Adrenal gland (tissue), 9 donors: ENCODE measurements at regions not wholly inside any gene's neighbourhood (a gene's known extent, or its start where the extent isn't known, plus 50 kb on each side); places are given as distances from the start of the nearest gene placed in this dataset.

Experiments used
- DNase-seq, 7 donors: peaks; one replicate each; pipeline ENCODE4 v3.0.0-alpha.2; 2019 to 2020
- H3K27ac ChIP-seq, 5 donors: fragments of 200-600 bp; sonication (generic) in 4 of 5; 1 replicate in 3 of 5; 2 replicates in 2 of 5; pipeline versions ENCODE4 v1.5.1 to v1.8.0; 2016 to 2020; ENCODE audit warnings: mild to moderate bottlenecking in 1 of 5
- H3K27me3 ChIP-seq: fragments of 200-600 bp; 2 replicates; pipeline ENCODE4 v1.8.0; 2021
- H3K36me3 ChIP-seq, 2 donors: fragments of 200-600 bp; replicated peaks in 1 of 2; 1 replicate in 1 of 2; 2 replicates in 1 of 2; pipeline versions ENCODE4 v1.5.1 to v1.8.0; 2018 to 2022
- H3K4me1 ChIP-seq, 2 donors: fragments of 200-600 bp; replicated peaks in 1 of 2; 1 replicate in 1 of 2; 2 replicates in 1 of 2; pipeline versions ENCODE4 v1.5.1 to v1.8.0; 2018 to 2021
- H3K4me3 ChIP-seq, 4 donors: fragments of 200-600 bp; sonication (generic) in 3 of 4; one replicate each; pipeline ENCODE4 v1.5.1; 2016 to 2018
- H3K9me3 ChIP-seq, 3 donors: fragments of 200-600 bp; sonication (generic) in 1 of 3; replicated peaks in 1 of 3; 1 replicate in 2 of 3; 2 replicates in 1 of 3; pipeline versions ENCODE4 v1.5.1 to v1.8.0; 2016 to 2021
- CTCF ChIP-seq, 6 experiments: fragments of 450-650 bp in 4 of 6; fragments of 200-600 bp in 2 of 6; sonication (generic) in 1 of 6; IDR thresholded peaks; 1 replicate in 5 of 6; 2 replicates in 1 of 6; pipeline versions ENCODE4 v1.5.1 to v1.8.0; 2016 to 2021; ENCODE audit warnings: antibody characterized with exemption in 6 of 6, mild to moderate bottlenecking in 2 of 6, moderate library complexity in 1 of 6
- POLR2A ChIP-seq, 2 donors: fragments of 450-650 bp; IDR thresholded peaks; one replicate each; pipeline ENCODE4 v1.6.1; 2017; ENCODE audit warnings: antibody characterized with exemption in 2 of 2, mild to moderate bottlenecking in 2 of 2, moderate library complexity in 1 of 2
- WGBS, 4 donors: extraction: QIAGEN DNeasy Blood & Tissue Kit in 2 of 4; methylation state at CpG; one replicate each; pipeline versions ENCODE4 v1.1.5 to v1.1.7; 2013 to 2017; 5-methylcytosine and 5-hydroxymethylcytosine counted together
- intact Hi-C, 2 donors: fragments of 100-400 bp; cut with DNase I; formaldehyde crosslinking; loops; one replicate each; pipeline versions ENCODE4 v1.14.1 to v1.15.0; 2022 to 2023
- donor health status: healthy with polysubstance abuse.
- donor health status: Bipolar disorder and iron deficiency.
- donor health status: DM: yes; HTN: yes; CAD: no.
- donor health status: DM: no; HTN: no; CAD: no.
- donor health status: DM: no; HTN: no; CAD: no.

- intact Hi-C loops = no loop called here
- no peak for DNase-seq
Measured at GRCh38 chr10:130480491-130480890, 344.3 kb downstream of the GLRX3 start.

GRCh38 chr10:130481076-130481930 is 345.1 kb downstream of the GLRX3 start:
- Histone ChIP-seq H3K4me1 (no peaks in the 10 kb centered on the region), H3K27ac (no peak overlapping the region), H3K9me3 (no peaks in the 10 kb centered on the region), H3K4me3 (no peak overlapping the region), H3K36me3 (no peaks in the 10 kb centered on the region), H3K27me3 (no peaks in the 10 kb centered on the region)
- TF ChIP-seq POLR2A (IDR thresholded peaks at IDR 0.05) (no peak), CTCF (IDR thresholded peaks at IDR 0.05) (no peak)
- DNase-seq = no peak
- WGBS, 4 donors = 62 to 75% (median 72%) methylated on average over 7 to 18 of the region's 18 CpGs
- intact Hi-C loops = no loop called here

More at GRCh38 chr10:130480491-130480890, 344.3 kb downstream of the GLRX3 start:
- no peaks in the 10 kb centered on the region for H3K36me3 ChIP-seq
- TF ChIP-seq CTCF (IDR thresholded peaks at IDR 0.05) = no peak
- no peak for TF ChIP-seq POLR2A (IDR thresholded peaks at IDR 0.05)
- no peaks in the 10 kb centered on the region for H3K27me3 ChIP-seq
- H3K4me3 ChIP-seq = no peak overlapping the region
- no peaks in the 10 kb centered on the region for H3K4me1 ChIP-seq
- H3K9me3 ChIP-seq = no peaks in the 10 kb centered on the region
- WGBS, 4 donors = 84 to 93% (median 85%) methylated on average over 14 to 16 of the region's 16 CpGs
- H3K27ac ChIP-seq = no peak overlapping the region

DNA sequence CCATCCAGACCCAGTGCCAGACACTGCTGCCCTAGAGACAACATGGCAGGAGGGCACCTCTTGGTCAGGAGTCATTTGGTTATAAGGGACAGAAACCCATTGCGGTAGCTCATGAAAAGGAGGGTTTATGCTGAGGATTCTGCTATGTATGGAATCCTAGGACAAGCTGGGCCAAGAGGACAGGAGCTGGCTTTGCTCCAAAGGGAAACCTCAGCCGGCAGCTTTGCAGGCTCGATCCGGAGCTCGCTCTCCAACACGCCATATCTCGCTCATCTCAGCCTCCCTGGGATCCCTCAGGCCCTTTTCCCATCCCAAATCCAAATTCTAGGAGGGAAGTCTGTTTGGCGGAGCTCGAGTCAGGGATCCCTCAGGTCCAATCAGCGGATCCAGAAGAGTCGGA is 345.7 kb downstream of the GLRX3 start:
- 74 to 84% (median 77%) methylated on average over 10 to 11 of the region's 11 CpGs for WGBS, 4 donors
- Histone ChIP-seq H3K27me3 (no peaks in the 10 kb centered on the region), H3K36me3 (no peaks in the 10 kb centered on the region), H3K4me3 (no peak overlapping the region), H3K4me1 (no peaks in the 10 kb centered on the region), H3K27ac (no peak overlapping the region), H3K9me3 (no peaks in the 10 kb centered on the region)
- intact Hi-C loops = no loop called here
- DNase-seq = no peak
- TF ChIP-seq CTCF (IDR thresholded peaks at IDR 0.05) (no peak), POLR2A (IDR thresholded peaks at IDR 0.05) (no peak)

DNA sequence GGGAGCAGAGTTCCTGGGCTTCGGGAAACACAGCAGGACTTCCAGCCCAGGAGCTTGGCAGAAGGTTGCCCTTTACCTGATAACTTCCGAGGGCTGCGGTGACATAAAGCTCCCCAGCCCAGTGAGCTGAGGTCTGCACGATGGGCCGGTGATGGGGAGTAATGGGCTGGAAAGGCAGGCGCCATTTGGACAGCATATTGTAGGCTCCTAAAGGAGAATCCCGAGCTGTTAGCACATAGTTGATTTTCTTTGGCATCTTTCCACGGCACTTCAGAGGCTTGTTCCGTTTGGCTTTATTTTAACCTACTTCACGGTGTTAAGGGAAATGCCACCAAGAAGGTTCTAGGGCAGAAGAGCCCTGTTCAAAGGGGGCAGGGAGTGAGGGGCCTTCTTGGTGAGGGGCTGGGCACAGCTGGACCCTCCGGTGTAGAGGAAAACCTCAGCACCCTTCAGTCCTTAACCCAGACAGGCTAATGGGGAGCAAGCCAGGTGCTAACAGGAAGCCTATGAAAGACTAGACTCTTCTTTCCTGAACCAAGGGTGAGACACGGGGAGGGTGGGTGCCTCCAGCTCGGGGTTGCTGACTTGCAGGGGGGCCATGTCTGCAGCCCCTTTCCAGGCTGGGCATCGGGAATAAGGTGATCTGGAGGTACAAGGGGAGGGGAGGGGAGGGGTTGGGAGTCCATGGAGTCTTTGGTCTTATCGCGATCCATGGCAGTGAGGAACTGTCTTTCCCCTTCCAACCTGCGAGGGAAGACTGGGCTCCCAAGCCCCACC is 347.7 kb downstream of the GLRX3 start:
- no peak overlapping the region for H3K4me3 ChIP-seq
- intact Hi-C loops = no loop called here
- H3K9me3 ChIP-seq = no peaks in the 10 kb centered on the region
- TF ChIP-seq CTCF (IDR thresholded peaks at IDR 0.05) (no peak), POLR2A (IDR thresholded peaks at IDR 0.05) (no peak)
- H3K36me3 ChIP-seq = no peaks in the 10 kb centered on the region
- no peak for DNase-seq
- H3K27me3 ChIP-seq = no peaks in the 10 kb centered on the region
- H3K27ac ChIP-seq = no peak overlapping the region
- no peaks in the 10 kb centered on the region for H3K4me1 ChIP-seq
- 47 to 57% (median 52%) methylated on average over 15 to 17 of the region's 17 CpGs for WGBS, 4 donors
